Urinary bladder (tissue), 3 donors: ENCODE measurements at regions not wholly inside any gene's neighbourhood (a gene's known extent, or its start where the extent isn't known, plus 50 kb on each side); places are given as distances from the start of the nearest gene placed in this dataset.
"Not testable (repeated sequence)": the region's sequence is repeated elsewhere in the genome, so short reads cannot be mapped to it uniquely, and the experiment has no call there.

ENCODE experiments used
- DNase-seq: peaks from one replicate; pipeline ENCODE4 v3.0.0-alpha.2; 2015; ENCODE audit errors: extremely low spot score
- H3K27ac ChIP-seq: one replicate; pipeline ENCODE4 v1.5.1; 2013; ENCODE audit warnings: low read depth, mild to moderate bottlenecking, moderate library complexity
- H3K36me3 ChIP-seq: one replicate; pipeline ENCODE4 v1.6.1; 2013; ENCODE audit warnings: mild to moderate bottlenecking, moderate library complexity; ENCODE audit not compliant: insufficient read depth
- H3K4me1 ChIP-seq: one replicate; pipeline ENCODE4 v1.6.1; 2013; ENCODE audit warnings: mild to moderate bottlenecking, moderate library complexity; ENCODE audit not compliant: insufficient read depth
- H3K4me3 ChIP-seq: one replicate; pipeline ENCODE4 v1.5.1; 2013; ENCODE audit warnings: low read depth, low read length
- WGBS: extraction: QIAGEN DNeasy Blood & Tissue Kit; methylation state at CpG from one replicate; pipeline ENCODE4 v1.1.7; 2013; 5-methylcytosine and 5-hydroxymethylcytosine counted together
- donor health status: healthy with polysubstance abuse.
- donor health status: healthy.

GRCh38 chr11:101835506-101836063 is 79.2 kb upstream of the CEP126 start:
- no peaks in the 10 kb centered on the region for H3K36me3 ChIP-seq
- 87% methylated on average over 3 of the region's 3 CpGs for WGBS
- no peak for DNase-seq
- no peaks in the 10 kb centered on the region for H3K4me1 ChIP-seq
- no peak overlapping the region for H3K27ac ChIP-seq
- no peak overlapping the region for H3K4me3 ChIP-seq

- WGBS = 88% methylated on average over 1 of the region's 1 CpG
- DNase-seq, H3K4me3 ChIP-seq, H3K27ac ChIP-seq, H3K4me1 ChIP-seq, H3K36me3 ChIP-seq: not testable (repeated sequence)
These were observed 84.3 kb upstream of the CEP126 start for GRCh38 chr11:101830475-101830874.

GRCh38 chr11:101825531-101825930 is 89.3 kb upstream of the CEP126 start:
- Histone ChIP-seq H3K27ac (no peak overlapping the region), H3K36me3 (no peaks in the 10 kb centered on the region), H3K4me1 (no peaks in the 10 kb centered on the region), H3K4me3 (no peak overlapping the region)
- DNase-seq = no peak
- whole genome bisulfite sequencing = 56% methylated on average over 4 of the region's 4 CpGs

- no peaks in the 10 kb centered on the region for H3K36me3 ChIP-seq
- WGBS = 74% methylated on average over 1 of the region's 1 CpG
- no peak for DNase-seq
- no peaks in the 10 kb centered on the region for H3K4me1 ChIP-seq
- H3K27ac ChIP-seq = no peak overlapping the region
- H3K4me3 ChIP-seq = no peak overlapping the region
These were observed 97.2 kb upstream of the CEP126 start for GRCh38 chr11:101817581-101817980.

GRCh38 chr11:101816613-101817012 is 98.2 kb upstream of the CEP126 start:
- no peaks in the 10 kb centered on the region for H3K36me3 ChIP-seq
- H3K4me3 ChIP-seq = no peak overlapping the region
- no peak overlapping the region for H3K27ac ChIP-seq
- no peak for DNase-seq
- H3K4me1 ChIP-seq = no peaks in the 10 kb centered on the region

DNA sequence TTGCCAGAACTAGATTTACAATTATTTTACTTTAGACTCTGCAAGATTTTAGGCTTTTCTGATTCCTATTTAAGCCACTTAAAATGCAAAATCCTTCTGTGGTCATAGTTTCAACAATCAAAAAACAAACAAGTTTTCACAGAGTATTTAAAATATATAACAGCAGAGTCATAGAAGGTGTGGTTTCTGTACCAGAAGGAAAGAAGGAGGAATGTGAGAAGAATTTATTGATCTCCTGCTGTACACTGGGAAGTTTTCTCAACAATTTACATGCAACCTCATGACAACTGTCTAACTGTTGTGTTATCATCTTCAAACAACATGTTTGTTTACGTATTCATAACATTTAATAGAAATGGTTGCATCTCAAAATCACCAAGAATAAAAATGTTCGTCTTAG is 102.3 kb upstream of the CEP126 start:
- Histone ChIP-seq H3K27ac (no peak overlapping the region), H3K36me3 (no peaks in the 10 kb centered on the region), H3K4me3 (no peak overlapping the region), H3K4me1 (no peaks in the 10 kb centered on the region)
- WGBS = 64% methylated on average over 2 of the region's 2 CpGs
- no peak for DNase-seq

DNA sequence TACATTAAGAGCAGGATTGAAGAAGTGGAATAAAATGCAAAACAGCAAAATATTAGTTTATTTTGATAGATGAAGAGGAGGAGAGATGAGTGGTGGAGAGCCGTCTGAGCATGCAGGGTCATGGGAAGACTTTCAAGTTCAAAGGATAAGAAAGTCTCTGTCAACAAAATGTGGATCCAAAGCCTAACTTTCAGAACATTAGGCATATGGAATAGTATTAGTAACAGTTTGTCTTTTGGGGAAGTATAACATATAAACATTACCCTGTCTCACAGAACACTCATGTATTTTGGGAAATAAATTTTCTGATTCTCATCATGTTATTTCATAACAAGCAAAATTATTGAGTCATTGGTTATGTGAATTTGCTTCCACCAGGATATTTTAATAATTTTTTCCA is 104.3 kb upstream of the CEP126 start:
- no peak overlapping the region for H3K27ac ChIP-seq
- 71% methylated on average over 1 of the region's 1 CpG for WGBS
- H3K4me1 ChIP-seq = no peaks in the 10 kb centered on the region
- DNase-seq = no peak
- no peaks in the 10 kb centered on the region for H3K36me3 ChIP-seq
- H3K4me3 ChIP-seq = no peak overlapping the region

GRCh38 chr11:101807531-101807930 is 107.3 kb upstream of the CEP126 start:
- Histone ChIP-seq H3K36me3 (no peaks in the 10 kb centered on the region), H3K4me1 (no peaks in the 10 kb centered on the region), H3K4me3 (no peak overlapping the region), H3K27ac (no peak overlapping the region)
- no peak for DNase-seq
- 49% methylated on average over 2 of the region's 2 CpGs for WGBS

DNA sequence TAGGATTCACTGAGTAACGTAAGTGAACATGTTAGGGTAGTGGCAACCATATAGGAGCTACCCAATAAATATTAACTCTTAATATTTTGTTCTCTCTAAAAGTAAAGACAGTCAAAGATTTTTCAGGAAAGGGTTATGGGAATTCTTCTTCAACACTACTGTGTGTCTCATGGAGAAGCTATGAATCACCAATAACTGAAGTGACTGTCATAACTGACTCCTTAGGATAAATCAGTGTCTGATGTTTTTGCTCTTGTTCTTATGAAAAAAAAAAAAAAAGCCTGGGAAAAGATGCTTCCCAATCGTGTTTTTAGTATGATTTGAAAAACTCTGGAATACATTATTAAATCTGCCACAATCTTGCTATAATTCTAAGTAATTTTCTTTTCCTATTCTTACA is 111.2 kb upstream of the CEP126 start:
- H3K4me3 ChIP-seq = no peak overlapping the region
- no peak for DNase-seq
- H3K27ac ChIP-seq = no peak overlapping the region
- H3K36me3 ChIP-seq = no peaks in the 10 kb centered on the region
- 70% methylated on average over 2 of the region's 2 CpGs for whole genome bisulfite sequencing
- no peaks in the 10 kb centered on the region for H3K4me1 ChIP-seq

DNA sequence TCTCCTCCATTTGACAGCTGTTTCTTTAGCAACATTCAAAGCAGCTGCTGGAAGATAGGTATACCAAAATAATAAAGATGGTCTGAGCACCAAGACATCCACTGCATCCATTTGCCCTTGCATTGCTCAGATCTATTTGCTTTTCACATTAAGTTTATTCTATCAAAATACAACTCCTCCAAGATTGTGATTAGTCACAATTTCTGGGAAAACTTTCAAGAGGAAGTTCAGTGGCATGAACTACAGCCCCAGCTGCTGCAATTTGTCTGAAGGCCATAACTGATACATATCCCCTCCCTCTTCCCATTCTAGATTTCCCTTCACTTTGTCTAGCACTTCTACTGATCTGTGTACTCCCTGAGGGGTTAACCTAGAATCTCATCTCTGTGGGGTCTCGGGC is 117.5 kb upstream of the CEP126 start:
- Histone ChIP-seq H3K4me3 (no peak overlapping the region), H3K4me1 (no peaks in the 10 kb centered on the region), H3K27ac (no peak overlapping the region), H3K36me3 (no peaks in the 10 kb centered on the region)
- no peak for DNase-seq
- 82% methylated on average over 1 of the region's 1 CpG for WGBS

- no peak for DNase-seq
- WGBS = 76% methylated on average over 2 of the region's 2 CpGs
- Histone ChIP-seq H3K36me3 (no peaks in the 10 kb centered on the region), H3K4me1 (no peaks in the 10 kb centered on the region), H3K27ac (no peak overlapping the region), H3K4me3 (no peak overlapping the region)
These were observed 122.0 kb upstream of the CEP126 start for GRCh38 chr11:101792814-101793213.

DNA sequence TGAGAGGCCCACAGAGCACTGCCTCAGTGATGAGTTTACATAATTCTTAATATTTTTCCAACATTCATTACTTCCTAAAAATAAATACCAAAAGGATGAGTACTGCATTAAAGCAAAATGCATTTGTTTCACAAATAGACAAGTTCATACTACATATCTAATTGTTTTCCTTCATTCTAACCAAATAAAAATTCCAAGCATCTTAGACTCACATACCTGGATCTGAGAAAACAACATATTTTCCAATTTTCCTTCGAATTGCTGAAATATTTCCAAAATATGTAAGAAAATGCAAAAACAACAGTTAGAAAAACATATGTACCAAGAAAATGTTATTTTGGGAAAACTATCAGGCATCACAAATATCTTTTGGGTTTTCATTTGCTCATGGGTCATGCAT is 127.9 kb upstream of the CEP126 start:
- Histone ChIP-seq H3K4me3 (no peak overlapping the region), H3K36me3 (no peaks in the 10 kb centered on the region), H3K4me1 (no peaks in the 10 kb centered on the region), H3K27ac (no peak overlapping the region)
- DNase-seq = no peak
- WGBS = 67% methylated on average over 1 of the region's 1 CpG

DNA sequence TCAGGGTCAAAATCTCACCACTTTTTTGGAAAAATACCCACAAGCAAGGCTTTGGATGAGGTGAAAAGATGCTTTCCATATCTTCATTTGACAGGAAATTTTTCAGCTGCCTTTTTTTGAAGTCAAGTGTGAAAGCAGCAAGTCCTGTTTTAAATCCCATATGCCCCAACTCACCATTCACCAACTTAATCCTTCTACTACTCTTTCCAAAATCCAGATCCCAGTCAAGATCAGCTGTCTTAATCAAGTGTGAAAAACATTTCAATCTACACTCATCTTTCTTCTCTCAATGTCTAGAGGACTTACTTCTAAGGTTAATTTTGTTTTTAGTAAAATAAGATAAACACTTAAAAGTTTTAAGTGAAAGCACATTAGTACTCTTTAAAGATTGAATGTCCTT is 128.4 kb upstream of the CEP126 start:
- Histone ChIP-seq H3K4me3 (no peak overlapping the region), H3K36me3 (no peaks in the 10 kb centered on the region), H3K27ac (no peak overlapping the region), H3K4me1 (no peaks in the 10 kb centered on the region)
- DNase-seq = no peak

- DNase-seq, H3K4me1 ChIP-seq, H3K27ac ChIP-seq, H3K36me3 ChIP-seq, H3K4me3 ChIP-seq: not testable (repeated sequence)
- 78% methylated on average over 1 of the region's 1 CpG for WGBS
These were observed 135.6 kb upstream of the CEP126 start for GRCh38 chr11:101779167-101779566.

- no peak for DNase-seq
- no peaks in the 10 kb centered on the region for H3K4me1 ChIP-seq
- 54% methylated on average over 1 of the region's 1 CpG for WGBS
- H3K4me3 ChIP-seq = no peak overlapping the region
- H3K27ac ChIP-seq = no peak overlapping the region
- no peaks in the 10 kb centered on the region for H3K36me3 ChIP-seq
These were observed 137.3 kb upstream of the CEP126 start for GRCh38 chr11:101777476-101777875.
